ENCODE measurements at regions not wholly inside any gene's neighbourhood (a gene's known extent, or its start where the extent isn't known, plus 50 kb on each side); places are given as distances from the start of the nearest gene placed in this dataset.
"Not testable (repeated sequence)": the region's sequence is repeated elsewhere in the genome, so short reads cannot be mapped to it uniquely, and the experiment has no call there.

DNA sequence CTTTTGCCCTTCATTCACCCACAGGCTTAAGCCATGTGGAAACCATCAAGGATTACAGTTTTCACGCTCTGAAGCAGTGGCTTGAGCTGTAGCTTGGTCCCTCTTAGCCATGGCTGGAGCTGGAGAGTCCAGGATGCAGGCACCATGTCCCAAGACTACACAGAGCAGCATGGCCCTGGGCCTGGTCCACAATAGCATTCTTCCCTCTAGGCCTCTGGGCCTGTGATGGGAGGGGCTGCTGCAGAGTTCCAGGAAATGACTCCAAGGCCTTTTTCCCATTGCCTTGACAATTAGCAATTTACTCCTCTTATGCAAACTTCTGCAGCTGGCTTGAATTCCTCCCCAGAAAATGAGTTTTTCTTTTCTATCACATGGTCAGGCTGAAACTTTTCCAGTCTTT is 211.3 kb downstream of the RERGL start:
- H3K36me3 Mint-ChIP-seq (ENCODE audit: low read depth) = no peaks in the 10 kb centered on the region
- peaks cover 20% of the 10 kb centered on the region for H3K9me3 Mint-ChIP-seq
- no peak overlapping the region for H3K27ac Mint-ChIP-seq
- DNase-seq = no peak
- H3K27me3 Mint-ChIP-seq = no peaks in the 10 kb centered on the region
- no peaks in the 10 kb centered on the region for H3K4me1 Mint-ChIP-seq
- H3K4me3 Mint-ChIP-seq = no peak overlapping the region
- intact Hi-C loops (cut with micrococcal nuclease) = no loop called here

DNA sequence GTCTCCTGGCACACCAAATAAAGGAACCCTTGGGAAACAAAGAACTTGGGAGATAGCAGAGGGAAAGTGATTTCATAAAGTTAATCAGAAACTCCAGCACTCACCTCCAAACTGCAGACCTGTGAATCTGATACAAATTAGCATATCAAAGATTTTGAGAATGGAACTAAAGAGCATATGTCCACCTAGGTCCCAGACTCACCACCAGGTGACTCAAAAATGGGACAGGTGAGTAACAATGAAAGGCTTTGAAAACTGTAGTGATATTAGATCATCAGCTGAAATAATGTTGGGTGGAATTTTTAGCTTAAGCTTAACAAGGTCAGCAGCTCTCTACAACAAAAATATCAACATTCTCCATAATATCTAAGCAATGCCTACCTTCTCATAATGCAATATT is 214.8 kb downstream of the RERGL start:
- Mint-ChIP-seq H3K9me3 (peaks cover 23% of the 10 kb centered on the region), H3K36me3 (ENCODE audit: low read depth) (no peaks in the 10 kb centered on the region), H3K27ac (no peak overlapping the region), H3K4me1 (no peaks in the 10 kb centered on the region), H3K4me3 (no peak overlapping the region), H3K27me3 (no peaks in the 10 kb centered on the region)
- intact Hi-C loops (cut with micrococcal nuclease) = no loop called here
- DNase-seq = no peak

DNA sequence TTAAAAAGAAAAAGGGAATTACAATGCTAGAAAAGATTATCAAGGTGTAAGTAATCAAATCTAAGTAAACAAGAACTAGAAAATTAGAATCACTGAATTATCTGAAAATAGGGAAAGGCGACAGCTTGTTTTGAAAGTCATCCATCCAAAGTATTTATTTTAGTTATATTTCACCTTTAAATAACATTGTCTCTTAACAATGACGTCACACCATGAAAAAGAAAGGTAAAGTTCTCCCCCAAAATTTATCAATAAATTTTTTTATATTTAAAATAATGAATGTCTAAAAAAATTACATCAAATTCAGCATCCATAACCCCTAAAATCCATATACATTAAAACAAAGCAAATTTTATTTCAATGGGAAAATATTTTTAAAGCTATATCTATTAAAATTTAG is 223.2 kb downstream of the RERGL start:
- Mint-ChIP-seq H3K27me3 (no peaks in the 10 kb centered on the region), H3K36me3 (ENCODE audit: low read depth) (no peaks in the 10 kb centered on the region), H3K4me3 (no peak overlapping the region), H3K4me1 (no peaks in the 10 kb centered on the region), H3K27ac (no peak overlapping the region), H3K9me3 (peaks cover 23% of the 10 kb centered on the region)
- no peak for DNase-seq
- intact Hi-C loops (cut with micrococcal nuclease) = no loop called here

DNA sequence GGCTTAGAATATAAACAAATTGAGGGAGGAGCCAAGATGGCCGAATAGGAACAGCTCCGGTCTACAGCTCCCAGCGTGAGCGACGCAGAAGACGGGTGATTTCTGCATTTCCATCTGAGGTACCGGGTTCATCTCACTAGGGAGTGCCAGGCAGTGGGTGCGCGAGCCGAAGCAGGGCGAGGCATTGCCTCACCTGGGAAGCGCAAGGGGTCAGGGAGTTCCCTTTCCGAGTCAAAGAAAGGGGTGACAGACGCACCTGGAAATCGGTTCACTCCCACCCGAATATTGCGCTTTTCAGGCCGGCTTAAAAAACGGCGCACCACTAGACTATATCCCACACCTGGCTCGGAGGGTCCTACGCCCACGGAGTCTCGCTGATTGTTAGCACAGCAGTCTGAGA is 234.4 kb downstream of the RERGL start:
- intact Hi-C loops (cut with micrococcal nuclease); H3K27ac Mint-ChIP-seq: not testable (repeated sequence)

DNA sequence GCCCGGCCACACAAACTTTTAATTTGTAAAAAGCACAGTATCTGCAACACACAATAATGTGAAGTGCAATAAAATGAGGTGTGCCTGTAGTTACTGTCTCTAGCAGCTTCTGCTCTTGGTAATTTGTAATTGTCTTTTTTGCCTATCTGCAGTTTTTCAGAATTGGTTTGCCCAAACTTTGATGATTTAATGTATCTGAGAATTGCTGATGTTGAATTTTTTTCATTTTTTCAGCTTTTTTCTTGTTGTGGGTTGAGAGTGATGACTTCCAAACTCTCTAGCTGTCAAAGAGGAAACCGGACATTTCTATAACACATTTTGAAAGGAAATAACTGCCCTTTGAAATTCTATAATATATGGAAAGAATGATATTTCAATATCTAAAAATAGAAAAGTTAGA is 236.9 kb downstream of the RERGL start:
- Mint-ChIP-seq H3K4me3 (no peak overlapping the region), H3K27me3 (no peaks in the 10 kb centered on the region), H3K4me1 (no peaks in the 10 kb centered on the region), H3K27ac (no peak overlapping the region), H3K9me3 (peaks cover 5% of the 10 kb centered on the region), H3K36me3 (ENCODE audit: low read depth) (no peaks in the 10 kb centered on the region)
- intact Hi-C loops (cut with micrococcal nuclease) = no loop called here
- no peak for DNase-seq

More for the DNA sequence above, 234.4 kb downstream of the RERGL start:
- not testable (repeated sequence) for H3K4me3 Mint-ChIP-seq; H3K9me3 Mint-ChIP-seq; H3K4me1 Mint-ChIP-seq; DNase-seq; H3K36me3 Mint-ChIP-seq (ENCODE audit: low read depth); H3K27me3 Mint-ChIP-seq

DNA sequence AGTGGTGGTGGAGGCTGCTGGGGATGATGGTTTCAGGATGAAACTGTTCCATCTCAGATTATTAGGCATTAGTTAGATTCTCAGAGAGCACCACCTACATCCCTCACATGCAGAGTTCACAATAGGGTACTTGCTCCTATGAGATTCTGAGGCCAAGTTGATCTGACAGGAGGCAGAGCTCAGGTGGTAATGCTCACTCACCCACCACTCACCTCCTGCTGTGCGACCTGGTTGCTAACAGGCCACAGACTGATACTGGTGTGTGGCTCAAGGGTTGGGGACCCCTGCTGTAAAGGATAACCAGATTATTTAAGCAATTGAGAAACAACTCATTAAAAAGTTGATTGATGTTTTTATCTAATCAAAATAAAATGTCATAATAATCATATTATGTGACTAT is 248.5 kb downstream of the RERGL start:
- H3K9me3 Mint-ChIP-seq = peaks cover 10% of the 10 kb centered on the region
- no peak for DNase-seq
- H3K4me3 Mint-ChIP-seq = no peak overlapping the region
- intact Hi-C loops (cut with micrococcal nuclease) = no loop called here
- H3K4me1 Mint-ChIP-seq = no peaks in the 10 kb centered on the region
- H3K27ac Mint-ChIP-seq = no peak overlapping the region
- no peaks in the 10 kb centered on the region for H3K36me3 Mint-ChIP-seq (ENCODE audit: low read depth)
- no peaks in the 10 kb centered on the region for H3K27me3 Mint-ChIP-seq

DNA sequence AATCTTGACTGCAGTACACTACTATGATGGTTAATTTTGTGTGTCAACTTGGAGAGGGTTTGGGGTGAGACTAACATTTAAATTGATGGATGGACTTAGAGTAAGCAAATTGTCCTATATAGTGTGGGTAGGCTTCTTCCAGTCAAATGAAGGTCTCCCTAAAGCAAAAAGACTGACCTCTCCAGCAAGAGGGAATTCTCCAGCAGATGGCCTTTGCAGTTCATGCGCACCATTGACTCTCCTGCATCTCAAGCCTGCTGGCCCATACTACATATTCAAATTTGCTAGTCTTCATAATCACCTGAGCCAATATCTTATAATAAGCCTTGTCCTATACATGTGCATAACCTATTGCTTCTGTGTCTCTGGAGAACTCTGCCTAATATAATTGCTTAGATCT is 260.2 kb downstream of the RERGL start:
- DNase-seq = no peak
- Mint-ChIP-seq H3K36me3 (ENCODE audit: low read depth) (no peaks in the 10 kb centered on the region), H3K27ac (no peak overlapping the region), H3K4me3 (no peak overlapping the region), H3K9me3 (no peaks in the 10 kb centered on the region), H3K4me1 (no peaks in the 10 kb centered on the region), H3K27me3 (no peaks in the 10 kb centered on the region)
- intact Hi-C loops (cut with micrococcal nuclease) = no loop called here

DNA sequence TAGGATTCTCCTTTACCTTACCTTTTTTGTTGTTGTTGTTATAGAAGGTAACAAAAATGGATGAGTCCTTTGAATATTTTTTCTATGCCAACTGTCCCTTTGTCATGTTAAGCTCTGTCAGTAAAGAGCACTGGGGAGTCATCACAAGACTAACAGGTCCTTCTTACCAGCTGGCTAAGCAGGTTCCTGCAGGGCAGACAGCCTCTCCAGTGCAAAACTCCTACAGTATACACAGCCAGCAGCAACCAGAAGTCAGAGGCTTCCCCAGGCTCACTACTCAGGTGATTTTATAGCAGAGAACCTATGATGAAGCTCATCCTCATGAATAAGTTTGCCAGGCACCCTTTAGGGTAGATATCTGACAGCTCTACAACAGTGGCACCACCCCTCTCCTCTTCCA is 271.1 kb downstream of the RERGL start:
- no peak for DNase-seq
- Mint-ChIP-seq H3K27ac (no peak overlapping the region), H3K9me3 (peaks cover 10% of the 10 kb centered on the region), H3K36me3 (ENCODE audit: low read depth) (no peaks in the 10 kb centered on the region), H3K4me3 (no peak overlapping the region), H3K4me1 (no peaks in the 10 kb centered on the region), H3K27me3 (no peaks in the 10 kb centered on the region)
- intact Hi-C loops (cut with micrococcal nuclease) = no loop called here

DNA sequence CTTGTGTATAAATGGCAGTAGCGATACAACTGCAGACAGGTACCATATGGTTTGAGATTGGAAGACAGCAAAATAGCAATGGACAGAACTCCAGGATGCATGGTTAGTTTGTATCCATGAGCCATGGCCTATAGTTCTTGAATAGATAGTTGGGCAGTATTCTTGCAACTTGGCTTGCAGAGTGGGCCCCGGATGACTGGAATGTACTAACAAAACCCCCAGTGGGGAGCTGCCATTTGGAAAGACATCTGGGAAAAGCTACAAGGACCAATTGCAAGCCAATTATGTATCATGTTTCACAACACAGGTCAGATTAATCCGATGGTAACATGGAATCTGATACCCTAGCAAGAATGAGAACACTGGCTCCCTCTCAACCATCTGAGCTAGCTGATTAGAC is 279.6 kb downstream of the RERGL start:
- Mint-ChIP-seq H3K36me3 (ENCODE audit: low read depth) (no peaks in the 10 kb centered on the region), H3K27me3 (no peaks in the 10 kb centered on the region), H3K27ac (no peak overlapping the region), H3K9me3 (peaks cover 17% of the 10 kb centered on the region), H3K4me1 (no peaks in the 10 kb centered on the region), H3K4me3 (no peak overlapping the region)
- intact Hi-C loops (cut with micrococcal nuclease) = no loop called here
- DNase-seq = no peak

DNA sequence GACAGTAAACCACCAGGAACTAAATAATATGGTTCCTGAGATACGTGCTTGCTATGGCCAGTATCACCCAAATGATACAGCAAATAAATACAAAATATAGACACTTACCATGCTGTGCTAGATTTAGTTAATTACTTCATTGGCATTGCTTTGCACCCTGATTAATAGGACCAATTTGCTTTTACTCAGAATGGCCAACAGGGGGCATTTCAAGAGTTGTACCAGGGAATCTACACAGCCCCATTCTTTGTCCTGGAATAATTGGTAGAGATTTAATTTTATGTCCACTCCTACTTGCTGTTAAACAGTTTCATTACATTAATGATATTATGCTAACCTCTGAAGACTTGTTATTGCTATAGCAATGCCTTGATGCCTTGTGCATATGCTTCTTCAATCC is 280.8 kb downstream of the RERGL start:
- H3K4me1 Mint-ChIP-seq = no peaks in the 10 kb centered on the region
- H3K9me3 Mint-ChIP-seq = peaks cover 17% of the 10 kb centered on the region
- H3K36me3 Mint-ChIP-seq (ENCODE audit: low read depth) = no peaks in the 10 kb centered on the region
- intact Hi-C loops (cut with micrococcal nuclease) = no loop called here
- H3K27me3 Mint-ChIP-seq = no peaks in the 10 kb centered on the region
- no peak for DNase-seq
- H3K27ac Mint-ChIP-seq = no peak overlapping the region
- no peak overlapping the region for H3K4me3 Mint-ChIP-seq

DNA sequence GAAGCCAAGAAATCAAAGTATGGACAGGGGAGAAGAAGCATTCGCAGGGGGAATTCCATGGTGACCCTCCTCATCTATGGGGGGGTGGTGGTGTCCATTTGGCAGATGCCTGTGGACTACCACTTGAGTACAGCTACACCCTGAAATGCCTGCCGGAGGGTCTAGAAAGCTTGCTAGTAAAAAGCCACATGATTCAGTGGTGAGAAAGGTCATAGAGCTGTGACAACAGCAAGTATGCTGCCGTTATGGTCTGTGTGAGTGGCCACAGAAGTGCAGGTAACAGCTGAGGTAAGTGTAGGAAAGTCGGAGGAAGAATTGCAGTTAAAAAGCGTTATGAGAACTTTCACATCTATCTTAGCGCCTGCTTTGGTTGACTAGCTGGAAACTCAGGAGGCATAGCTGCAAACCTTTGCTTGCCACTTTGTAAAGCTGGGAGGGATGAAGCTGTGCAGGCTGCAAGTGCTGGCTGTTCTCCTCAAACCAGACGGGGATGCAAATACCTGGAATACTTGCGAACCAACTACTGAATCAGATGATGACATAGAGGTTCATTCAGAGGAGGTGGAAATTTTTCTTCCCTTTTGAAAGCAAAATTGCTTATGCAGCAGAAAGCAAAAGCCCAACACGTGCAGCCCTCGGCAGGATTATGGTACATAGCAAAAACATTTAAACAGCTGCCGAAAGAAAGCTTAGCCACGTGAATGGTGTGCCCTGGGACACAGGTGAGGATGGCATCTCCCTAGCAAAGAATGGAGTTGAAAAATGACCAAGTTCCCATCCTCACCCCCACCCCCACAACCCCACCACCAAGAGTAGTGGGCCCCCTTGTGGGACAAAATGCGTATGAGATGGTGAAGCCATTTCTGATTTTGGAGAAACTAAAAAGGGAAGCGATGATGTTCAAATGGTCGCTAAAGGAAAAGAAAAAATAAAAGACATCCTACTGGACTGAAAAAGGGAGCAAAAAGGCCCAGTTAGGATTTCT is 287.0 kb downstream of the RERGL start:
- H3K27ac Mint-ChIP-seq = no peak overlapping the region
- no peaks in the 10 kb centered on the region for H3K36me3 Mint-ChIP-seq (ENCODE audit: low read depth)
- H3K4me1 Mint-ChIP-seq = no peaks in the 10 kb centered on the region
- no peak overlapping the region for H3K4me3 Mint-ChIP-seq
- peaks cover 19% of the 10 kb centered on the region for H3K9me3 Mint-ChIP-seq
- no peaks in the 10 kb centered on the region for H3K27me3 Mint-ChIP-seq
- no peak for DNase-seq
- intact Hi-C loops (cut with micrococcal nuclease) = no loop called here

DNA sequence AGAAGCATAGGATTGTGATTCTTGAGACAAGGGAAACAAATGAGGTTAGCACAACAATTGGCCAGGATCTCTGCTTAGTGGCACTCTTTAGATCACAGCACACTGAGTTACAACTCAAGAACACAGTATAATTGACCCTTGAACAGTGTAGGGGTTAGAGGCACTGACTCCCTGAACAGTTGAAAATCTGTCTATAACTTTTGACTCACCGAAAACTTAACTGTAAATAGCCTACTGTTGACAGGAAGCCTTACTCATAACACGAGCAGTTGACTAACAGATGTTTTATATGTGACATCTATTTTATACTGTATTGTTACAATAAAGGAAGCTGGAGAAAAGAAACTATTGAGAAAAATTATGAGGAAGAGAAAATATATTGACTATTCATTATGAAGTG is 296.1 kb downstream of the RERGL start:
- Mint-ChIP-seq H3K27ac (no peak overlapping the region), H3K4me1 (no peaks in the 10 kb centered on the region), H3K4me3 (no peak overlapping the region), H3K36me3 (ENCODE audit: low read depth) (no peaks in the 10 kb centered on the region), H3K27me3 (no peaks in the 10 kb centered on the region), H3K9me3 (no peaks in the 10 kb centered on the region)
- intact Hi-C loops (cut with micrococcal nuclease) = no loop called here
- DNase-seq = no peak

DNA sequence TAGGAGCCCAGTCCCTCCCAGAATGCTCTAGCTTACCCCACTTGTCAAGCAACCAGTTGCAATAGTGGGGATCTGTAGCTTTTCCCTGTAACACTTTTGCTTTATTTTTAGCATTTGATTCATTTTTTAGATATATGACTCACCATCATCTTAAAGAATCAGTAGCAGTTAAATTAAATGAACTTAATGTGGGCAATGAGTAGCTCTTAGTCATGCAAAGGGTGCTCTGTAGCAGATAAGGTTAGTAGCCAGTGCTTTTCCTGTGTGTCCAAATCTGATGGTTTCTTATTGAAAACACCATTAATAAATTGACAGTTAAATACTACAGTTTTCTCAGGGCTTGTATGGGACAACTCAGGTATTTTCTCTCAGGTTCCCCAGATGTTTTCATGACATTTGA is 311.8 kb downstream of the RERGL start:
- Mint-ChIP-seq H3K4me3 (no peak overlapping the region), H3K4me1 (no peaks in the 10 kb centered on the region), H3K9me3 (peaks cover 17% of the 10 kb centered on the region), H3K27ac (no peak overlapping the region), H3K36me3 (ENCODE audit: low read depth) (no peaks in the 10 kb centered on the region), H3K27me3 (no peaks in the 10 kb centered on the region)
- intact Hi-C loops (cut with micrococcal nuclease) = no loop called here
- no peak for DNase-seq

DNA sequence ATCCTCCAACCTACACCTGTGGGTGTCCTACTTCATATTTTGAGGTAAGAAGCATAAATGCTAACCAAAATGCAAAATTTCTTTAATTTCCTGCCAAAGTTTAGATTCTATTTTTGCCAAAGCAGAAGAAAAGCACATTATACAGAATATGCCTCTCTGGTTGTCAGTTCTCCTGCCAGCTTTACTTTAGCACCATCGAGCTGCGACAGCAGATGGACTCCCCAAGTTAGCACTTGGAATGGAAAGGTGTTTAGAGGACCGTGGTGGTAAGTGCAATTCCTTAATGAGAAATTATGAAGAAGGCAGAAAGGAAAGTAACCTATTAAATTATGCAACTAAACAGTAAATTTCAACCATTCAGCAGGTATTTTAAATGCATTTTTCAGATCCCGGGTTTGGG is 326.6 kb downstream of the RERGL start:
- Mint-ChIP-seq H3K4me3 (no peak overlapping the region), H3K4me1 (no peaks in the 10 kb centered on the region), H3K27me3 (no peaks in the 10 kb centered on the region), H3K9me3 (peaks cover 6% of the 10 kb centered on the region), H3K27ac (no peak overlapping the region), H3K36me3 (ENCODE audit: low read depth) (no peaks in the 10 kb centered on the region)
- intact Hi-C loops (cut with micrococcal nuclease) = no loop called here
- no peak for DNase-seq

DNA sequence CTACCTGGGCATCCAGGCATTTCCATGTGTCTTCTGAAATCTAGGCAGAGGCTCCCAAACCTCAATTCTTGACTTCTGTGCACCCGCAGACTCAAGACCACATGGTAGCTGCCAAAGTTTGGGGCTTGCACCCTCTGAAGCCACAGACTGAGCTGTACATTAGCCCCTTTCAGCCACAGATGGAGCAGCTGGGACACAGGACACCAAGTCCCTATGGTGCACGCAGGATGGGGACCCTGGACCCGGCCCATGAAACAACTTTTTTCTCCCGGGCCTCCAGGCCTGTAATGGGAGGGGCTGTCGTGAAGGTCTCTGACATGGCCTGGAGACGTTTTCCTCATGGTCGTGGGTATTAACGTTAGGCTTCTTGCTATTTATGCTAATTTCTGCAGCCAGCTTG is 330.0 kb downstream of the RERGL start:
- peaks cover 15% of the 10 kb centered on the region for H3K9me3 Mint-ChIP-seq
- no peaks in the 10 kb centered on the region for H3K4me1 Mint-ChIP-seq

More for the DNA sequence above, 330.0 kb downstream of the RERGL start:
- Mint-ChIP-seq H3K27me3 (no peaks in the 10 kb centered on the region), H3K4me3 (no peak overlapping the region), H3K36me3 (ENCODE audit: low read depth) (no peaks in the 10 kb centered on the region), H3K27ac (no peak overlapping the region)
- intact Hi-C loops (cut with micrococcal nuclease) = no loop called here
- no peak for DNase-seq
